ENCODE measurements at regions not wholly inside any gene's neighbourhood (a gene's known extent, or its start where the extent isn't known, plus 50 kb on each side); places are given as distances from the start of the nearest gene placed in this dataset.

DNA sequence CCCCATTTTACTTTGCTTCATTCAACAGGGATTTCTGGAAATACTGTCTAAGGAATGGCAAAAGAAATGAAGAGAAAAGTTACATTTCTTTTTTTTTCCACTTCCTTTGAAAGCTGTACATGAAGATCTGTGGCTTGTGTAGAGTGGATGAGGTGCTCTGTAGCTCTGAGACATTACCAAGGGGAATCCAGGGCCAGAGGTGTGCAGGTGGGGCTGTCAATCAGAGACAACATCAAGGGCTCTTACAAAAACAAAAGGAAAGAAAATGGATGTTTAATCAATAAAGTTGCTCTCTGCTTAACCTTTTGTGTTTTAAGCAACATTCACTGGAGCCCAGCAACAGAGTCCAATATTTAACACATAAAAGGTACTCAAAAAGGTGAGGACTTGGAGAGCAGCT is 391.1 kb downstream of the TMEM38B start:
- no peak for DNase-seq

DNA sequence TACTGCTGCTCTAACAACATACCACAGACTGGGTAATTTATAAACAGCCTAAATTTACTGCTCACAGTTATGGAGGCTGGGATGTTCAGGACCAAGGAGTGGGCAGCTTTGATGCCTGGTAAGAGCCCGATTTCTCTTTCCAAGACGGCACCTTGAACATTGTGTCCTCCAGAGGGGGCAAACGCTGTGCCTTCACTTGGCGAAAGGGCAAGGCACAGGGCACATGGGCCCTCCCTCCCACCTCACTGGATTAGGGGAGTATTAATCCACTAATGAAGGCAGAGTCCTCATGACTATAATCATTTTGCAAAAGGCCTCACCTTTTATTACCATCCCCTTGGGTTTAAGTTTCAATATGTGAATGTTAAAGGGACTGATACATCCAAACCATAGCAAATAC is 397.7 kb downstream of the TMEM38B start:
- no peak for DNase-seq

DNA sequence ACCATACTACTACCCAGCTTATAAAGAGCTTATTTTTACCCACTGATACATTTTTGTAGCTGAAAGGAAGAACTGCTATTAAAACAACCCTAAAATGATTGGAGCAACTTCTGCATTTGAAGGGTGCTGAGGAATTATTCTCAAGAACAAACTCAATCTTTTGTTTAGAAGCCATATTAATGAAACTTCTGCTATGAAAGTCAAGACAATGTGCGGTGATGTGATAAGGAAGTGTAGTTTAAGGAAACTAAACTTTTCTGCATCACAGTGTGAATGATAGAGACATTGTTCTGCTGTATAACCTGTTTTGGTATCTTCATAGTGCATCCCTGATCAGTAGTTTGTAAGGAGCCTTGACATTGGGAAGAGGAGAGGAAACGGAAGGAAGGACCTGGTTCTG is 408.5 kb downstream of the TMEM38B start:
- no peak for DNase-seq

DNA sequence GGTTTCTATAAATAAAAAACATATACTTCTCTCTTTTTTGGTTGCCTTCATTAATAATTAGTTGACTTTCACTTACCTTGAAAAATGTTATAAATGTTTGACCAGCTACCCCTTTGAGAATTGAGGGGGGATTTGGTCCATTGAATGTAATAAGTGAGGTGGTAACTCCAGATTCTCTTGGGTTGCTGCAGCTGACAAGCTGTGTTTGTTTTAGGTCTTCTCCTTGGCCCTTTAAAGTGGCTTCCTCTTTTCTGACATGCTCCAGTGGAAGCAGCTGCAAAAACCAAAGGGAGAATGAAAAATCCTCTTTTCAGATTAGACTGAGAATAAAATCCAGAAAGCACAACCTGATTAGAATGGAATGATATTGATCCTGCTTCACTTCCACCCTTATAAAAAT is 410.5 kb downstream of the TMEM38B start:
- no peak for DNase-seq

DNA sequence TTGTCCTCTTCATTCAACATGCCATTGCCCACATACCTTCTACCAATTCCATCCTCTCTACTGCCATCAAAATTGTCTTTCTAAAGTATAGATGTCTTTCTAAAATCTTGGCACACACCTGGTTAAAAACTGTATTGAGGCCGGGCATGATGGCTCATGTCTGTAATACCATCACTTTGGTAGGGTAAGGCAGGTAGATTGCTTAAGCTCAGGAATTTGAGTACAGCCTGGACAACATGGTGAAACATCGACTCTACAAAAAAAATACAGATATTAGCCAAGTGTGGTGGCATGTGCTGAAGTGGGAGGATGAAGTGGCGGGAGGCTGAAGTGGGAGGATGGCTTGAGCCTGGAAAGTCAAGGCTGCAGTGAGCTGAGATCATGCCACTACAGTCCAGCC is 412.1 kb downstream of the TMEM38B start:
- no peak for DNase-seq

DNA sequence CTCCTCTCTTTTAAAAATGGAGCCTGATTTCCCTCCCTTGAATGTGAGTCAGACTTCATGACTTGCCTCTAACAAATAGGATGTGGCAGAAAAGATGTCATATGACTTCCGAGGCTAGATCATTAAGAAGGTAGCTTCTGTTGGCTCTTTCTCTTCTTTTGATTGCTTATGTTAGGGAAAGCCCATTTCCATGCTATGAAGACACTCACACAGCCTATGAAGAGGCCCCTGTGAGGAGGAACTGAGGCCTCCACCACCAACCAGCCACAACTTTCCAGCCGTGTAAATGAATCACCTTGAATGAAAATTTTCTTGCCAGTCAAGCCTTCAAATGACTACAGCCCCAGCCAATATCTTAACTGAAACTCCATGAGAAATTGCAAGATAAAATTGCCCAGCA is 413.4 kb downstream of the TMEM38B start:
- no peak for DNase-seq

DNA sequence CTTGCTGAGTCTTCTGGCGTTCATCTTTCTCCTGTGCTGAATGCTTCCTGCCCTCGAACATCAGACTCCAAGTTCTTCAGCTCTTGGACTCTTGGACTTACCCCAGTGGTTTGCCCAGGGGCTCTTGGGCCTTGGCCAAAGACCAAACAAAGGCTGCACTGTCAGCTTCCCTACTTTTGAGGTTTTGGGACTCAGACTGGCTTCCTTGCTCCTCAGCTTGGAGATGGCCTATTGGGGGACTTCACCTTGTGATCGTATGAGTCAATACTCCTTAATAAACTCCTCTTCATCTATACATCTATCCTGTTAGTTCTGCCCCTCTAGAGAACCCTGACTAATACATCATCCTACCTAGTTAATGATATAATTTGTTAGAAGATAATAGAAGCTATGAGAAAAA is 415.4 kb downstream of the TMEM38B start:
- peak in 1 of 56 donors; percentile 1 for DNase-seq

DNA sequence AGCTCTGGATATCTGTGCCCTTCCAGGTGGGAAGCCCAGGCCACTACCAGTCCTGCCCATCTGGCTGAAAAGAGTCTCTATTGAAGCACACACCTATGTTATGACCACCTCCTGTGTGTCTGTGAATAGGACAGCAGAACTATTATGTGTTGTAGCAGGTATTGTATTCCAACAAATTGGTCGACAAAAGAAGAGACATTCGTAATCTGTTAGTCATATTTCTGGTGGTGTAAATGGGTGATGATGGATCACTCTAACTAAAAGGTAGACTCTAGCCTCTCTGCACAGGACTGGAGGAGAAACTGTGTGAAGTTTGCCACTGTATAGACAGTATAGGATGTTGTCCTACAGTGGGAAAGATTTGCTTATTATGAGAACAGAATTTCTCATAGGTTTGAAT is 416.1 kb downstream of the TMEM38B start:
- no peak for DNase-seq

DNA sequence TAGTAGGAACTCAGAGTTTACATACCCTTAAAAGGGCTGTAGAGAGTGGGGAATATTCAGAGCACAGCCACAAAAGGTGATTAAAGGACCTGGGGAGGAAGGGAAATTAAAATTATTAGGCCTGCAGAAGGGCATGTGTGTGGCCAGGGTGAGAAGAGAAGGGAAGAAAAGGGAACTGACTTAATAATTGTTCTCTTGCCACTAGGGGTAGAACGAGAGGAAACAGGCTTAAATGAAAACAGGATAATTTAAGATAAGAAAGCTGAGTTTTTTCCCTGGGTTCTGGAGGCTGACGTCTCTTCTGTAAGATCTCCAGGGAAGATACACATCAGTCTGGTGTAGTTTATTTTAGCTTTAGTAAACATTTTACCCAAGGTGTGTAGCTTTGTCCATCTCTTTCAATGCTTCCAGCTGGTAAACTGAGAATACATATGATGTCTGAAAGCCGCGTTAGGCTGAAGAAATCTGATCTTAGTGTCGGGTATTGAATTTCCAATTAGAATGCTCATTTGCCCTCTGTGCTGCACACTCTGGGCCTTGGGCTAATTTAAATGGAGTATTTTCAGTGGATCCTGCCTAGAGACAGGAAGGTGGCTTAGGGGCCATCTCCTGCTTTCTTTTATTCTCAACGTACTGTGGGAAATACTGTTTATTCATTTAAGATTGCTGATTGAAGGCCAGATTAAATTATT is 416.8 kb downstream of the TMEM38B start:
- no peak for DNase-seq

DNA sequence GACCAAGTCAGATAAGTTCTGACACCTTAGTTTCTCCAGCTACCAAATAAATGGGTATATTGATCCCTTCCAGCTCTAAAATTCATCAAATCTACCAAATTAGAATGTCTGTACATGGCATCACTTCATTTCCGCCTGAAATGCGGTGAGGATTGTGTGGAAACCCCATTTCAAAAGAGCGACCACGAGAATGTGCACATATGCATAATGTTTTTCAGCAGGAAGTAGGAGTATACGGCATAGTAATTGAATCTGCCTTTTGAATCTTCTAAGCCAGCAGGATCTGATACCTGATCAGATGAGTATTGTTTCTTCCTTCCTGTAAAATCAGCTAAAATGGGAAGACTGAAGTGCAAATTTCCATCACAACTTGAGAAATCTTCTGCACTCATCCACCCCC is 418.6 kb downstream of the TMEM38B start:
- no peak for DNase-seq

DNA sequence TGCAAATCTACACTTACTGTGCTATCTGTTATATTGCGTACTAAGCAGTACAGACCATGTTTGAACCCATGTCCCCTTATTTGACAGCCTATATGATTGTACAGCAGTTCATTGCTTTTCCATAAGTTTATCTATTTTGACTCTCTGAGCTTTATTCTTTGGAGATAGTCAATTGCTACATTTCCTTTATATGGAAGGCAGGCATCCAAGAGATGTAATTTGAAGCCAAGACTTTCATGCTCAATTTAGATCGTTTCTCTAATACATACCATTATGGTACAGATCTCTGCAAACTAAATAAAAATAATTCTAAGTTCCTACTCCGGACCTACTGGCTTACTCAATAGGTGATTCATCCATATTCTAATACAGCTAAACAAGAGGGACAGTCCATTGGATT is 424.8 kb downstream of the TMEM38B start:
- no peak for DNase-seq

DNA sequence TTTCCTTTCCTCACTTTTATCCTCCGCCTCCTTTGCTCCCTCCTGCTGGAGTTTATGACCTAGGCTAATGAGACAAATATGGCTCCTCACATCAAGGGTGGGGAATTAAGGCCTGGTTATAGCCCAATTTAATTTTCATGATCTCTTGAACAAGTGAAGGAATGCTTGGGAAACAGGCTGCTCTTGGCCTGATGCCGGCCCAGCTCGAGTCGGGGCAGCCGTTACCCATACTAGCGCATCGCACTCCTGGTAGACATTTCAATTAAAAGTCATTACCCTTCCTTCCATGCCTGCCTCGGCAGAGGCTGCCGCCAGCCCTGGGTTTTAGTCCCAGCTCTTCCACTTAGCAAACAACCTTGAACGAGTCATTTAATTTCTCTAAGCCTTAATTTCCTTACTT is 425.7 kb downstream of the TMEM38B start:
- DNase-seq = no peak

DNA sequence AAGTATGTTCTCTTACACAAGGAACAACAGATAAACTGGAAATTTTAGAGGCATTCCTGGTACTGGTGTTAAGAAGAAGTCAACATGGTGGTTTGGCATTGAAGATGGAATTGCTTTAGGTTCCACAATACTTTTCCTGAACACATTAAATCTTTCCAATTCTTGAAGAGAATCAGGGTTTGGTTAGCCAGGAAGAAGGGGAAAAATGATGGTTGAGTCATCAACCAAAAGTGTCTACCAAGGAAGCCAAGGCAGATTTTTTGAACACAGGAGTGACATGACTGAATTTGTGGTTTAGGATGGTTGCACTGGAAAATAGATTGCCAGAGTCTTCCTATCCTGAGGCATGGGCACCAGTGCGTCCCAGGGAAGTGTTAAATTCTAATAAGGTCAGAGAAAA is 433.4 kb downstream of the TMEM38B start:
- DNase-seq = no peak

DNA sequence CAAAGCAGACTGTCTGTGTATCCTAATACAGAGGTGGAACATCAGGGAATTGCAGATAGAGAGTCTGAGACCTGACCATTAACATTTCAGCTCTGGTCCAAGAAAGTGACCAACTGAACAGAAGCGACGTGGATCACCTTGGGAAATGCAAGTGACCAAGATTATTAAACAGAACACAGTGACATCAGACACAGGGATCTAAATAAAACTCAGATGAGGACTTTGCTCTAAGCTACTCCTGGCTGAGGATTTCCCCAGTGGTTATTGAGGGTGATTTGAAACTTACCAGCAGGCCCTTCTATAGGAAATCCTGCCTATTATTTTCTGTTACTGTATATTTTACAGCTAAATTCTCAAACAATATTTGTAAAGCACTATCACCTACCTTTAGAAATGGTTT is 436.0 kb downstream of the TMEM38B start:
- no peak for DNase-seq

DNA sequence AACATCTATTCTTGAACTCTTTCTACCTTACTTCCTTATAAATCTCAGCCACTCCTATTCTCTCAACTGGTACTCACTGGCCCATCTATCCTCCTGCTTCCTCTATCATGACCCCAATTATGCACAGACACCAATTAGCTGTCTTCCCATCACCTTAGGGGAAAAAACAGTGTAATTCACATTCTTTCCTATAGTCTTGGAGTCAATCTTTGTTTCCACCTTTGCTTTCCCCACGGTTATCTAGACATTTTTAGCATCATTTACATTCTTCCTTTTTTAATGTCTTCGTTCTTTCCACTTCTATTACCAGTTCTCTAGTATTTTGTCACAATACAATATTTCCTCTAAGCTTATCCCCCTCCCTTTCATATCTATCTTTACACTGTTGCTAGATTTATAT is 449.4 kb downstream of the TMEM38B start:
- DNase-seq = no peak

DNA sequence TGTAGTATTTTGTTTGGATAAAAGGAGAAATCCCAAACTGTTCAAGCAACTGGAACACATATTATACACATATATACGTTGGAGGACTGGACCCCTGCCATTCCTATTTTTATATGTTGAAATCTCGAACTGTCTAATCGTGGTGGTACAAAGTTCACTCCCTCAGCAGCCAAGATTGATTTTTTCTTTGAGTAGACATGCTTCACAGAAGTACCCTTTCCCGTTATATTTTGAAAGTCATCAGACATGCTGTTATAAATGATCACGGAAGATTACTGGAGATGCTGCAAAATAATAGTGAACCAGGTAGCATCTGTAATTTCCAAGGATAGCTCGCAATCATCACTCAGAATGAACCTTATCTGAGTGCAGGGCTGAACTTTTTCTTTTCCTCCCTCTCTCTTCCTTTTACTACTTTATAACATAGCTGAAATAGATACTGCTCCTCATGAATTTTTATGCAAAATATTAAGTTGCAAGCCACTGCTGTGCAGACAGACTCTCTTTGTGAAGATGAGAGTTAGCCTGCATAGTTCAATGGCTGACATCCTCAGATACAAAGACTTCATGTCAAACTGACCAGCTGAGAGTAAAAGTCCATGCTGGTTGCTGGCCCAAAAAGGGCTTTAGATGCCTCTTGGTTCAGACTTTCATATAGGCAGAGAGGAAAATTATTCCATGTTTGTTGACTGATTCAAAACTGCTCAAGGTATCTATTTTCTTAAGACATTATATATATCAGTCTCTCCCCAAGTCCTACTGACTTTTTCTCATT is 451.9 kb downstream of the TMEM38B start:
- DNase-seq = no peak

DNA sequence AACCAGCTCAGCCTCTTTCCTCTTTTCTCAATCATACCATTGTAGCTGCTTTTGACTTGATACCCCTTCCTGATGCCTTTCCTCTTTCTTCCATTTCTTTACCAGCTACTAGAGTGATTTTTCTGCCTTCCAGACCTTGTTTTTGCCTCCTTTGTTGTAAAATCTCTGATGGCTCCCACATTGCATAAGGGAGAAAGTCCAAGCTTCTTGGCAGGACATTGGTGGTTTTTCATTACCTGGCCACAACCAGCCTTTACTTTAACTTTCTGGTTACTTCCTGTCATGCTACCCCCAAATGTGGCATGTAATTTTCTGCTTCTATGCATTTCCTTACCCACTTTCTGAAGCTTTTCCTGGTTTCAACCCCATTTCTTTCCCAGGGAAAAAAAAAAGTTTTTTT is 452.5 kb downstream of the TMEM38B start:
- DNase-seq = no peak

DNA sequence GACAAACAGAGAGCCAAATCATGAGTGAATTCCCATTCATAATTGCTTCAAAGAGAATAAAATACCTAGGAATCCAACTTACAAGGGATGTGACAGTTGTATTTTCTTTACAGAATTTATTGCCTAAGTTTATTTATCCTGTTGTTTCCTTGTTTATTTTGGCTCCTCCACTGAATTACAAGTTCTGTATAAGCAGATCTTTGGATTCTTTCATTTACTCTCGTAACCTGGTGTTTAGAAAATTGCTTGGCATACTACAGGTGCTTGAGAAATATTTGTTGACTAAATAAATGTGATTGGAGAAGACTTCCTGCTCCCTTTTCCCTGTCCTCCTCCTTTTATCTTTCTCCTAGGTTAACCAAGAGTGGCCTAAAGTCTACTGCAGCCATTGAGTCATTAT is 455.6 kb downstream of the TMEM38B start:
- no peak for DNase-seq

DNA sequence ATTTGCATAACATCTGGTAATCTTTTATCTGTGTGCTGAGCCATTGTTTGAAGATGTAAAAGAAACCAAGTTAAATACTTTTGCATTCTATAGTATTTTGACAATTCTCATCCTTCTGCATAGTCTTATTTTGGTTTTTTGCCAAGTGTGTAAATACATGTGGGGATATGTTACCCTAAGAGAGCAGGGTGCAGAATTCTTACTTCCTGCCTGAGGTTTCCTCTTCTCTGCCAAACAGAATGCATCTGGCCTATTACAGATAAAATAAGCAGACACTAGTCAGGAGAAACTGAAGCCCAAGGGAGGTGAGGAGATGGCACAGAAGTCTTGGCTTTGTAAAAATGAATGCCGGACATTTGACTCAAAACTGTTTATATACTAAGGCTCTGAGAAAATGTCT is 462.1 kb downstream of the TMEM38B start:
- DNase-seq = no peak

DNA sequence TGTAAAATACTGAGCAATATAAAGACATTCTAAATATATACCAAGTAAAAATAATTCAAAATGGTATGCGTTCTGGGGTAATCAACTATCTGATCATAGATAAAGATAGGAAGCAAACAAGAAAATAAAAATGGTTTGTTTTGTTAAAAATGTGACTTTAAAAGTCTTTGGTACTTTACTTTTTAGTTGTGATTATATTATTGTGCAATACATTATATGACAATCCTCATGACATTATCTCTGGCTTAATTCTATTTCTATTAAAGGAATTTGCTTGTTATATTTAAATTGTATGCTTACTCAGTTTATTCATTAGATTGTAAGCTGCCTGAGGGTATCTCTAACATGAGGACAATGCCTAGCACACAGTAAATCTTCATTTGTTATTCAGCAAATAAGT is 477.9 kb downstream of the TMEM38B start:
- no peak for DNase-seq

DNA sequence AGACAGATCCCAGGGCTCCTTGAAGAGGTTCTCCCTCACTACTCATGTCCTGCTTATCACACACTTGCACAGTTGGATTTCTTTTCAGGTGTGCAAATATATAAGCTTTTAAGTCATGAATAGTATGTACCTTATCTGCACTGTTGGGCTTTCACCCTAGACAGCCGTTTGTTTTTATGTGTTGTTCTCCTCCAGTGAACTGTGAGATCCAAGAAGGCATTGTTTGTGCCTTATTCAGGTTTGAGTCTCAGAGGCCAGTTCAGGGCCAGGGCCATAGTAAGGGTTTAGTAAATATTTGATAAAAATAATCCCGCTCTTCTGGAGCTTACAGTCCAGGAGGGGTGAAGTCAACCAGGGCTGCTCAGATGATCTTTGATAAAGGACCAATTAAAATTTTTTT is 480.0 kb downstream of the TMEM38B start:
- DNase-seq = no peak

DNA sequence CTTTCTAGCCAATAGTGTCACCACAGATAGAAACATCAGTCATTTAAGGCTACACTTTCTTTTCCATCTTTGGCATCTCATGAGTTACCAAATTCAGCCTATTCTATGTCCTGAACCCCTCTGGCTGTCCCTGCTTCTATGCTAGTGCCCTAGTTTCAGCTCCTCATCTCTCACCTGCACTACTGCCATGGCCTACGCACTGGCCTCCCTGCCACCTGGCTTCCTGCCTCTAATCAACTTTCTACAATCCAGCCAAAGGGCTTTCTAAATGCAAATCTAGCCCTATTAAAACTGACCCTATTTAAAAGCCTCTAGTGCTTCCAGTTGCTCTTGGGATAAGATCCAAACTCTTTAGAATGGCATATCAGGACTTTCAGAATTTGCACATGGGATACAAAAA is 482.9 kb downstream of the TMEM38B start:
- peak in 12 of 56 donors; percentile 1 to 34 (median 9) for DNase-seq

DNA sequence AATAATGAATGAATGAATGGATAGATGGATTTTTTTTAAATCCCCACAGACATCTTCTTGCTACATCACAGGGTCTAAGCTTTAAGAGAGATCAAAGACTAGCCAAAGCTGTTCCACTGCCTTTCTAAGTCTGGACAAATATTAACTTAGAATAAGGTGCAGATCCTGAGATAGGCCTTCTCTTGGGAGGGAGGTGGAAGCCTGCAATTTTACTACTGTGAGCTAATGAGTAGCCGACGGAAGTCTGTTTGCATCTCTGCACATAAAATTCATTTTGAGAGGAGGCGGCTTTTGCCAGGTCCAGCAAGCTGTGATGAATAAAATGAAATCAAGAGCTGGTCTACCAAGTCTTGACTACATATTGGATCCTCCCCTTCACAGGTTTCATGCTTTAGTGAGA is 484.9 kb downstream of the TMEM38B start:
- DNase-seq = no peak

All from amygdala (tissue), 56 donors.